AG04449 (cell line): ENCODE measurements at regions not wholly inside any gene's neighbourhood (a gene's known extent, or its start where the extent isn't known, plus 50 kb on each side); places are given as distances from the start of the nearest gene placed in this dataset.

Experiments used
- CTCF ChIA-PET: fragments of 350-600 bp; formaldehyde crosslinking; extraction: SDS; loops from one replicate; lab custom pipeline; 2021; ENCODE audit warnings: antibody characterized with exemption; lab: Yijun Ruan, JAX
- POLR2A ChIA-PET: fragments of 400-600, 350-600 bp; formaldehyde crosslinking; extraction: SDS; loops from one replicate; lab custom pipeline; 2020; ENCODE audit warnings: antibody characterized with exemption, inconsistent platforms; lab: Yijun Ruan, JAX
- DNase-seq: peaks from one replicate; pipeline ENCODE4 v3.0.0-alpha.2; 2010; ENCODE audit warnings: low read depth, low spot score
- H3K4me3 ChIP-seq: 2 replicates; pipeline ENCODE4 v1.5.1; 2011; ENCODE audit warnings: low read depth, mild to moderate bottlenecking, control low read depth, low read length
- TF ChIP-seq, protein P1 (sequence below): IDR thresholded peaks from one replicate; pipeline ENCODE4 v1.5.1; 2011; ENCODE audit warnings: mild to moderate bottlenecking, moderate library complexity, low read length, control low read depth, inconsistent platforms; ENCODE audit not compliant: insufficient read depth; ENCODE audit errors: missing control alignments

DNA sequence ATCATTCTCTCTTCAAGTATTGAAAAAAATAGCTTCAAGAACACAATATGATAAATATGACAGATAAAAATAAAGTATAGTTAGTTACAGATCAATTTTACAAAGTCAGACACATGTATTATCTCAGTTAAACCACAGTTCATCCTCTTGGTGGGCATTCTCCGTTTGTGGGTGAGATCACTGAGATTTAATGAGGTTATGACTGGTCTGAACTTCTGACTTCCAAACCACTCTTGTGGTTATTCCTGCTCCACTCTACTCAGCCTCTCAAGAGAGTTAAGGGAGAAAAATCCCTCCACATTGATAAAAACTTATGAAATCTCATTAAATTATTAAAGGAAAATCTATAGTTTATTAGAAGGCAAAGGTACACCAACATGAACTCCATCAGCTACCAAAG, 229.9 kb upstream of the LRTM1 start:
- TF ChIP-seq, protein P1, sequence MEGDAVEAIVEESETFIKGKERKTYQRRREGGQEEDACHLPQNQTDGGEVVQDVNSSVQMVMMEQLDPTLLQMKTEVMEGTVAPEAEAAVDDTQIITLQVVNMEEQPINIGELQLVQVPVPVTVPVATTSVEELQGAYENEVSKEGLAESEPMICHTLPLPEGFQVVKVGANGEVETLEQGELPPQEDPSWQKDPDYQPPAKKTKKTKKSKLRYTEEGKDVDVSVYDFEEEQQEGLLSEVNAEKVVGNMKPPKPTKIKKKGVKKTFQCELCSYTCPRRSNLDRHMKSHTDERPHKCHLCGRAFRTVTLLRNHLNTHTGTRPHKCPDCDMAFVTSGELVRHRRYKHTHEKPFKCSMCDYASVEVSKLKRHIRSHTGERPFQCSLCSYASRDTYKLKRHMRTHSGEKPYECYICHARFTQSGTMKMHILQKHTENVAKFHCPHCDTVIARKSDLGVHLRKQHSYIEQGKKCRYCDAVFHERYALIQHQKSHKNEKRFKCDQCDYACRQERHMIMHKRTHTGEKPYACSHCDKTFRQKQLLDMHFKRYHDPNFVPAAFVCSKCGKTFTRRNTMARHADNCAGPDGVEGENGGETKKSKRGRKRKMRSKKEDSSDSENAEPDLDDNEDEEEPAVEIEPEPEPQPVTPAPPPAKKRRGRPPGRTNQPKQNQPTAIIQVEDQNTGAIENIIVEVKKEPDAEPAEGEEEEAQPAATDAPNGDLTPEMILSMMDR = no peak
- no peak overlapping the region for H3K4me3 ChIP-seq
- ChIA-PET CTCF (interaction anchor here (1.0 kb wide), 2 partner anchors 12 to 209 kb away, joined by 3 read pairs; no protein-coding TSS in a partner anchor), POLR2A (no interaction called here)
- no peak for DNase-seq

DNA sequence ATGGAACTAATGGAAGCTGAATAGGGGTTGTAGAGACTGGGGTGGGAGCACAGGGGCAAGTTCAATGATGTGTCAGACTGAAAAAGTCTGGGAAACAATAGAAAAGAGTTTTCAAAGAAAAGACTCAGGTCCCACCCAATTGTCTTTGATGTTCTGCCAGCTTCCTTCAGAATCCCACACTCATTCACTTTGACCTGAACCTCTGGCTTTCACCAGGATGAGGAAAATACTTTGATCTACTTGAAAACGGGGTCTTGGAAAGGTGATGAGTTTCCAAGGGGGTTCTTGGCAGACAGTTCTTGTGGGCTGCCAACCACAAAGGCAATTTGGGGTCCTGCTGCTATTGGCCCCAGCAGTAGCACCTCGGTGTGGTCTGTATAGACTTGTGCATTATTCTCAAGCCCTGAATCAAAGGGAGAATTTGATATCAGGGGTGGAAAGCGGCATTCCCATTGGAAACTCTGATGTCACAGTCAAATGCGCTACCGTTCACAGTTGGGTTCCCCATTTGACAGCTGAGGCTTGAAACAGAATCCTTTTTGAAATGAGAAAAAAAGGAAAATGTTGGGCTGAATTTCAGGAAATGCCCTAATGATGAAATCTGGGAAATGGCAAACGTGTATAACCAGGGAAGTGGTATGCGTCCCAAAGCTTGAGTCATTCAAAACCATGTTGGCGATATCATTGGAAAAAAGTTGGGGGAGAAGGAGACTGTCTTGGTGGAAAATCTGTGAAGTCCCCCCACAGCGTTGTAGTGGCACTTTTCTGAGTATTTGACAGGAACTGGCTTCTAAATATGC, 229.2 kb upstream of the LRTM1 start:
- ChIA-PET CTCF (interaction anchor here (1.0 kb wide), 2 partner anchors 11 to 208 kb away, joined by 3 read pairs; no protein-coding TSS in a partner anchor), POLR2A (no interaction called here)

DNA sequence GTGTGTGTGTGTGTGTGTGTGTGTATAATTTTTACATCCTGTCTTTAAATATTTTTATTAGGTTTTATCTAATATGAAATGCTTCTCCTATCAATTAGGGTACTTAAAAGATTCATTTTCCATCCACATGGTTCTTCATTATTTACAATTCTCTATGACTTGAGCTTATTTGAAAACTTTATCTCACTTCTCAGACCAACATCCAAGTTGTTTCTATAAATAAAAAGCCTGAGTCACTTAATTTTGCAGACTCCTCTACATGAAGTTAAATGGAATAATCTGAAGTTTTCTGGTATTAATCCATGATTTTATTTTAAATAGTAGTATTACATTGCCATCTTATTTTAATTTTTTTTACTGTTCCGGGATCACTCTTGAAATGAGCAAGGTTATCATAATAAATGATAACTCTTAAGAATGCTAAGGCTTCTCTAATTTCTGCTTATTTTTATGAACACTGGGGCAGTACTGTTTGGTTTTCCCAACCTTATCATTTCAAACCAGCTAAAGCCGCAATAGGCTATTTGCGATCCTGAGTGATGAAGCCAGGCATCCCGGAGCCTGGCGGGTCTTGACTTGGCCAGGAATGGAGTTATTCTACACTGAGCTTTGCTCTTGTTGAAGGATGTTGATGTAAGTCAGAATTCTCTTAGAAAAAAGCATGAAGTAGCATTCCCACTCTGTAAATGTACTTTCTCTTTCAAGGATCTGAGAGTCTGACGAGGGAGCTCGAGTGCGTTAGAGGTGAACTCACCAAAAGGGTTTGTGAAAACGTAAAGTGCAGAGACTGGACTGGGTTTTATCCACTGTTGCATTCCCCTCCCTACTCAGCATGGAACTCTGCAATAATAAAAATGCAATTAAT, 220.2 kb upstream of the LRTM1 start:
- TF ChIP-seq, protein P1 = no peak
- no peak overlapping the region for H3K4me3 ChIP-seq
- no peak for DNase-seq
- CTCF ChIA-PET = no interaction called here
- POLR2A ChIA-PET = no interaction called here

More for the DNA sequence above, 229.2 kb upstream of the LRTM1 start:
- H3K4me3 ChIP-seq = no peak overlapping the region
- TF ChIP-seq, protein P1 = no peak
- DNase-seq = no peak

DNA sequence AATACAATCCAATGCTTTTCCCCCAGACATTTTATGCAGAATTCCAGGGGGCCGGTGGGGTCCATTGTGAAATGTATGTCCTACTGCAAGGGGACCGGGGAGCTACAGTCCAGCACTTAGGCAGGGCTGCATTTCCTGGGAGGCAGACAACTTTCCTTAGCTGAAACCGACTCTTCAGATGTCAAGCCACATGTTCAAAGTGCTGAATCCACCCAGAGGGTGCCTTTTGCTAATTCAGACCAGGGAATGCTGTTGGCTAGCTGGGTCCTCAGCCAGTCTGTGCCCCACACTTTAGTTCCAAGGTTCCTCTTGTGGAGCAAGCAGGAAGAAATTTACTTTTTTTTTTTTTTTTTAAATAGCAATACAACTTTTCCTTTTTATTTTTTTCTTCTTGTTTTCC, 219.5 kb upstream of the LRTM1 start:
- H3K4me3 ChIP-seq = no peak overlapping the region
- TF ChIP-seq, protein P1 = no peak
- POLR2A ChIA-PET = no interaction called here
- no peak for DNase-seq
- CTCF ChIA-PET = interaction anchor here (1.8 kb wide), 1 partner anchor 196 kb away, joined by 6 read pairs; no protein-coding TSS in a partner anchor

DNA sequence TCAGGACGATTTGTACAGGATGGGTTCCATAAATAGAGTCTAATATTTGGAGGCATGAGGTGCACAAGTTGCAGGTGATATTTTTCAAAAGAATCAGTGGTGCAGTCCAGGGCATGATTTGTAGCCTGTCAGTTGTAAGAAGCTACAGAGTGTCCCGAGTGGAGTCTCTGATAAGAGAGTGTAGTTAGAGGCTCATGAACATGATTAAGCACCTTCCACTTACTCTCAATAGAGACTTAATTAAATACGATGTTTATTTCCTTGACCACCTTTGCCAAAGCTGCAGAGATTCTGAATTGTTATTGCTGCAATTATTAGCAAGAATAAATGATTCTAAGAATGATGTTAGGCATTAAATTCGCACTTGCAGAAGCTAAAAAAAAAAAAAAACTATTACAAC, 218.4 kb upstream of the LRTM1 start:
- ChIA-PET POLR2A (interaction anchor here (1.0 to 1.1 kb wide), 2 partner anchors 15 to 318 kb away, joined by 3 read pairs; no protein-coding TSS in a partner anchor), CTCF (interaction anchor here (0.8 to 1.8 kb wide), 3 partner anchors 11 to 194 kb away, joined by 3 to 6 read pairs (median 4); no protein-coding TSS in a partner anchor)
- DNase-seq = no peak
- no peak overlapping the region for H3K4me3 ChIP-seq
- TF ChIP-seq, protein P1 = no peak
